Stimulated activated CD8-positive, alpha-beta memory T cell treated with anti-CD3 and anti-CD28 coated beads, Interleukin-15, amount 100 ng/mL, for 48 hours (primary cell): ENCODE measurements at regions not wholly inside any gene's neighbourhood (a gene's known extent, or its start where the extent isn't known, plus 50 kb on each side); places are given as distances from the start of the nearest gene placed in this dataset.

ENCODE experiments used
- DNase-seq, 2 donors: peaks; one replicate each; pipeline ENCODE4 v3.0.0-alpha.2; 2020; ENCODE audit warnings: low read depth in 2 of 2

GRCh38 chr11:23023319-23023718 lies 163.0 kb upstream of the CCDC179 start:
- no peak for DNase-seq

- DNase-seq = no peak
Measured at GRCh38 chr11:23041001-23041503, 180.8 kb upstream of the CCDC179 start.

- DNase-seq = no peak
Measured at GRCh38 chr11:23058656-23059055, 198.4 kb upstream of the CCDC179 start.

GRCh38 chr11:23063276-23063675 lies 203.0 kb upstream of the CCDC179 start:
- no peak for DNase-seq

GRCh38 chr11:23078289-23078971 lies 218.2 kb upstream of the CCDC179 start:
- DNase-seq = no peak

- no peak for DNase-seq
Measured at GRCh38 chr11:23079382-23079813, 219.1 kb upstream of the CCDC179 start.

GRCh38 chr11:23087407-23087806 lies 227.1 kb upstream of the CCDC179 start:
- DNase-seq = no peak

GRCh38 chr11:23090659-23091058 lies 230.4 kb upstream of the CCDC179 start:
- no peak for DNase-seq

- no peak for DNase-seq
Measured at GRCh38 chr11:23095650-23096189, 235.4 kb upstream of the CCDC179 start.

GRCh38 chr11:23097891-23098290 lies 237.6 kb upstream of the CCDC179 start:
- no peak for DNase-seq

GRCh38 chr11:23099256-23099655 lies 239.0 kb upstream of the CCDC179 start:
- DNase-seq = no peak

GRCh38 chr11:23100726-23101125 lies 240.5 kb upstream of the CCDC179 start:
- no peak for DNase-seq

GRCh38 chr11:23103416-23103815 lies 243.1 kb upstream of the CCDC179 start:
- DNase-seq = no peak

- DNase-seq = no peak
Measured at GRCh38 chr11:23111527-23111926, 251.3 kb upstream of the CCDC179 start.

- DNase-seq = no peak
Measured at GRCh38 chr11:23112390-23112789, 252.1 kb upstream of the CCDC179 start.

GRCh38 chr11:23112987-23113886 lies 253.0 kb upstream of the CCDC179 start:
- no peak for DNase-seq

GRCh38 chr11:23113887-23114216 lies 253.6 kb upstream of the CCDC179 start:
- DNase-seq = no peak

GRCh38 chr11:23123753-23124152 lies 263.5 kb upstream of the CCDC179 start:
- DNase-seq = no peak

GRCh38 chr11:23124249-23124648 lies 264.0 kb upstream of the CCDC179 start:
- no peak for DNase-seq

- no peak for DNase-seq
Measured at GRCh38 chr11:23124996-23125395, 264.7 kb upstream of the CCDC179 start.

GRCh38 chr11:23127706-23128105 lies 267.4 kb upstream of the CCDC179 start:
- DNase-seq = no peak

GRCh38 chr11:23134627-23135026 lies 274.4 kb upstream of the CCDC179 start:
- DNase-seq = no peak

GRCh38 chr11:23138761-23139160 lies 278.5 kb upstream of the CCDC179 start:
- DNase-seq = no peak
